Endodermal cell (in vitro differentiated cells): ENCODE measurements at regions not wholly inside any gene's neighbourhood (a gene's known extent, or its start where the extent isn't known, plus 50 kb on each side); places are given as distances from the start of the nearest gene placed in this dataset.

ENCODE experiments used
- DNase-seq: peaks from one replicate; pipeline ENCODE4 v3.0.0-alpha.2; 2017
- H3K27ac ChIP-seq: 2 replicates; pipeline ENCODE4 v1.5.1; 2013; ENCODE audit warnings: mild to moderate bottlenecking, low read depth, low read length, moderate library complexity
- H3K27me3 ChIP-seq: 2 replicates; pipeline ENCODE4 v1.6.1; 2013; ENCODE audit warnings: mild to moderate bottlenecking, low read length, moderate library complexity; ENCODE audit not compliant: insufficient read depth, control insufficient read depth, poor library complexity, severe bottlenecking
- H3K36me3 ChIP-seq: 2 replicates; pipeline ENCODE4 v1.7.0; 2013; ENCODE audit warnings: mild to moderate bottlenecking, low read length, moderate library complexity; ENCODE audit not compliant: control insufficient read depth, insufficient read depth
- H3K4me1 ChIP-seq: one replicate; pipeline ENCODE4 v1.7.0; 2013; ENCODE audit warnings: low read length; ENCODE audit not compliant: control insufficient read depth, insufficient read depth
- H3K4me3 ChIP-seq: 2 replicates; pipeline ENCODE4 v1.5.1; 2013; ENCODE audit warnings: mild to moderate bottlenecking, low read length, moderate library complexity
- H3K9ac ChIP-seq: 2 replicates; pipeline ENCODE4 v1.6.1; 2013; ENCODE audit warnings: mild to moderate bottlenecking, low read length, moderate library complexity; ENCODE audit not compliant: poor library complexity, severe bottlenecking; ENCODE audit errors: extremely low read depth
- H3K9me3 ChIP-seq: 2 replicates; pipeline ENCODE4 v1.6.1; 2013; ENCODE audit warnings: mild to moderate bottlenecking, low read length, moderate library complexity; ENCODE audit not compliant: control insufficient read depth
- H3K27ac Mint-ChIP-seq: 2 replicates; pipeline ENCODE4 v1.8.0; 2020; ENCODE audit warnings: mixed read lengths
- H3K27me3 Mint-ChIP-seq: 2 replicates; pipeline ENCODE4 v1.8.0; 2021; ENCODE audit warnings: mild to moderate bottlenecking, mixed read lengths; ENCODE audit not compliant: insufficient read depth
- H3K36me3 Mint-ChIP-seq: 2 replicates; pipeline ENCODE4 v1.8.0; 2020; ENCODE audit warnings: low read depth, mixed read lengths
- H3K4me1 Mint-ChIP-seq: 2 replicates; pipeline ENCODE4 v1.8.0; 2020; ENCODE audit warnings: mixed read lengths
- H3K4me3 Mint-ChIP-seq: 2 replicates; pipeline ENCODE4 v1.8.0; 2020; ENCODE audit warnings: mild to moderate bottlenecking, moderate library complexity, mixed read lengths
- H3K9me3 Mint-ChIP-seq: 2 replicates; pipeline ENCODE4 v1.8.0; 2020; ENCODE audit warnings: mild to moderate bottlenecking, mixed read lengths
- WGBS, 2 experiments: methylation state at CpG; one replicate each; pipeline versions ENCODE4 v1.1.5 to v1.1.7; 2013; ENCODE audit warnings: missing lambda C conversion rate in 2 of 2, mixed read lengths in 1 of 2; ENCODE audit not compliant: insufficient coverage in 1 of 2, insufficient read length in 1 of 2; 5-methylcytosine and 5-hydroxymethylcytosine counted together
- TF ChIP-seq, protein P1 (sequence below): fragments of 200-600 bp; sonication (generic); conservative IDR thresholded peaks from 2 replicates; pipeline ENCODE4 v1.5.0; 2021; ENCODE audit warnings: antibody characterized with exemption, mild to moderate bottlenecking

- H3K27ac ChIP-seq: no peak overlapping the region
- no peak overlapping the region for H3K9ac ChIP-seq
- no peaks in the 10 kb centered on the region for H3K4me1 ChIP-seq
- H3K4me3 ChIP-seq: no peak overlapping the region
- Mint-ChIP-seq H3K36me3 (no peaks in the 10 kb centered on the region), H3K27ac (no peak overlapping the region), H3K4me3 (no peak overlapping the region), H3K27me3 (peaks cover 30% of the 10 kb centered on the region), H3K4me1 (no peaks in the 10 kb centered on the region), H3K9me3 (no peaks in the 10 kb centered on the region)
- TF ChIP-seq, protein P1, sequence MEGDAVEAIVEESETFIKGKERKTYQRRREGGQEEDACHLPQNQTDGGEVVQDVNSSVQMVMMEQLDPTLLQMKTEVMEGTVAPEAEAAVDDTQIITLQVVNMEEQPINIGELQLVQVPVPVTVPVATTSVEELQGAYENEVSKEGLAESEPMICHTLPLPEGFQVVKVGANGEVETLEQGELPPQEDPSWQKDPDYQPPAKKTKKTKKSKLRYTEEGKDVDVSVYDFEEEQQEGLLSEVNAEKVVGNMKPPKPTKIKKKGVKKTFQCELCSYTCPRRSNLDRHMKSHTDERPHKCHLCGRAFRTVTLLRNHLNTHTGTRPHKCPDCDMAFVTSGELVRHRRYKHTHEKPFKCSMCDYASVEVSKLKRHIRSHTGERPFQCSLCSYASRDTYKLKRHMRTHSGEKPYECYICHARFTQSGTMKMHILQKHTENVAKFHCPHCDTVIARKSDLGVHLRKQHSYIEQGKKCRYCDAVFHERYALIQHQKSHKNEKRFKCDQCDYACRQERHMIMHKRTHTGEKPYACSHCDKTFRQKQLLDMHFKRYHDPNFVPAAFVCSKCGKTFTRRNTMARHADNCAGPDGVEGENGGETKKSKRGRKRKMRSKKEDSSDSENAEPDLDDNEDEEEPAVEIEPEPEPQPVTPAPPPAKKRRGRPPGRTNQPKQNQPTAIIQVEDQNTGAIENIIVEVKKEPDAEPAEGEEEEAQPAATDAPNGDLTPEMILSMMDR: no peak
- DNase-seq: no peak
- H3K36me3 ChIP-seq: no peaks in the 10 kb centered on the region
- H3K9me3 ChIP-seq: no peaks in the 10 kb centered on the region
- H3K27me3 ChIP-seq: peaks cover 17% of the 10 kb centered on the region
- 92 to 94% methylated on average over 2 of the region's 2 CpGs for WGBS, 2 experiments
Observed at GRCh38 chr9:107898761-107899160, 409.2 kb upstream of the KLF4 start.

GRCh38 chr9:107896544-107896943, 407.0 kb upstream of the KLF4 start:
- no peak overlapping the region for H3K4me3 Mint-ChIP-seq
- peaks cover 30% of the 10 kb centered on the region for H3K27me3 Mint-ChIP-seq
- H3K9ac ChIP-seq: no peak overlapping the region
- no peak for DNase-seq
- peaks cover 17% of the 10 kb centered on the region for H3K27me3 ChIP-seq
- H3K36me3 Mint-ChIP-seq: no peaks in the 10 kb centered on the region
- H3K27ac Mint-ChIP-seq: no peak overlapping the region
- no peaks in the 10 kb centered on the region for H3K9me3 Mint-ChIP-seq
- TF ChIP-seq, protein P1: no peak
- no peaks in the 10 kb centered on the region for H3K4me1 ChIP-seq
- WGBS, 2 experiments: 90 to 91% methylated on average over 1 of the region's 1 CpG
- H3K36me3 ChIP-seq: no peaks in the 10 kb centered on the region
- H3K9me3 ChIP-seq: no peaks in the 10 kb centered on the region
- no peak overlapping the region for H3K4me3 ChIP-seq
- no peaks in the 10 kb centered on the region for H3K4me1 Mint-ChIP-seq
- no peak overlapping the region for H3K27ac ChIP-seq

GRCh38 chr9:107895501-107896001, 406.0 kb upstream of the KLF4 start:
- no peak overlapping the region for H3K27ac Mint-ChIP-seq
- TF ChIP-seq, protein P1: no peak
- no peaks in the 10 kb centered on the region for H3K4me1 Mint-ChIP-seq
- H3K36me3 Mint-ChIP-seq: no peaks in the 10 kb centered on the region
- H3K9me3 Mint-ChIP-seq: no peaks in the 10 kb centered on the region
- Histone ChIP-seq H3K4me1 (no peaks in the 10 kb centered on the region), H3K36me3 (no peaks in the 10 kb centered on the region), H3K4me3 (no peak overlapping the region), H3K27ac (no peak overlapping the region), H3K27me3 (peaks cover 10% of the 10 kb centered on the region), H3K9ac (no peak overlapping the region), H3K9me3 (peaks cover 6% of the 10 kb centered on the region)
- no peak for DNase-seq
- no peak overlapping the region for H3K4me3 Mint-ChIP-seq
- peaks cover 27% of the 10 kb centered on the region for H3K27me3 Mint-ChIP-seq
- WGBS, 2 experiments: 88 to 93% methylated on average over 8 of the region's 8 CpGs
